Stimulated activated CD4-positive, alpha-beta T cell treated with anti-CD3 and anti-CD28 coated beads, Interleukin-4, amount 100 ng/mL, for 48 hours (primary cell): ENCODE measurements at regions not wholly inside any gene's neighbourhood (a gene's known extent, or its start where the extent isn't known, plus 50 kb on each side); places are given as distances from the start of the nearest gene placed in this dataset.

Experiments used
- DNase-seq, 2 donors: peaks; one replicate each; pipeline ENCODE4 v3.0.0-alpha.2; 2020; ENCODE audit warnings: low read depth in 2 of 2

DNA sequence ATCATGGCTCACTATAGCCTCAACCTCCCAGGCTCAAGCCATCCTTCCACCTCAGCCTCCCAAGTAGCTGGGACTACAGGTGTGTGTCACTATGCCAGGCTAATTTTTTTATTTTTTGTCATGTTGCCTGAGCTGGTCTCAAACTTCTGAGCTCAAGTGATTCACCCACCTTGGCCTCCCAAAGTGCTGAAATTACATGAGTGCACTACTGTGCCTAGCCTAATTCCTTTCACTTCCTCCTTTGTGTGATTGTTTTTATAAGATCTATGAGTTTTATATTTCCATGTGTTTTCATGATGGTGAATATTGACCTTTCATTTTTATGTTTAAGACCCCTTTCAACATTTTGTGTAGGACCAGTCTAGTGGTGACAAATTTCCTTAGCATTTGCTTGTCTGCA is 55.2 kb upstream of the IL12B start:
- DNase-seq, result no peak

DNA sequence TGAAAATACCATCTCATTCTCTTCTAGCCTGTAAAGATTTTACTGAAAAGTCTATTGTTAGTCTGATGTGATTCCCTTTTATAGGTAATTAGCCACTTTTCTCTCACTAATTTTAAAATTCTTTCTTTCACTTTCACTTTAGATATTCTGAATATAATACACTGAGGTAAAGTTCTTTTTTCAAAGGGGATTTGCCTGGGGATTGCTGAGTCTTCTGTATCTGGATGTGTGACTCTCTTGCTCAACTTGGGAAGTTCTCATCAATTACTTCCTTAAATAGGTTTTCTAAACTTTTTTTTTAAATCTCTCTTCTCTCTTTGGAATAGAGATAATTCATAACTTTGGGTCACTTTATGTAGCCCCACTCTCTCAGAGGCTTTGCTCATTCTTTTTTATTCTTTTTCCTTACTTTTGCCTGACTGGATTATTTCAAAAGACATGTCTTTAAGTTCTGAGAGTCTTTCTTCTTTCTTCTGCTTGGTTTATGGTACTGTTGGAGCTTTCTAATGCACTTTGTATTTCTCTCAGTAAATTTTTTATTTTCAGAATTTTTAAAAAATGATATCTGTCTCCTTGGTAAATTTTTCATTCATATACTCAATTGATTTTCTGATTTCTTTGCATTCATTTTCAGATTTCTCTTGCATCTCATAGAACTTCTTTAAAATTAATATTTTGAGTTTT is 55.9 kb upstream of the IL12B start:
- no peak for DNase-seq

DNA sequence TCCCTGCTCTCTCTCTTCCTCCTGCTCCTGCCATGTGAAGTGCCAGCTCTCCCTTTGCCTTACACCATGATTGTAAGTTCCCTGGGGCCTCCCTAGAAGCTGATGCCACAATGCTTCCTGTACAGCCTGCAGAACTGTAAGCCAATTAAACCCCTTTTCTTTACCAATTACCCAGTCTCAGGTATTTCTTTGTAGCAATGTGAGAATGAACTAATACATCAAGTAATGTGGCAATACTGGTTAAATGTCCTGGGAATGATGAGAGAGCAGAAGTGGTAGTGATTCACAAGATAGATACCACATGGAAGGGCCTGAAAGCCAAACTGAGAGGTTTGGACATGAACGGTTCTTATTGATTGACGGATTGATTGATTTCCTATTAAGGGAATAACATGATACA is 62.6 kb upstream of the IL12B start:
- DNase-seq, result no peak

DNA sequence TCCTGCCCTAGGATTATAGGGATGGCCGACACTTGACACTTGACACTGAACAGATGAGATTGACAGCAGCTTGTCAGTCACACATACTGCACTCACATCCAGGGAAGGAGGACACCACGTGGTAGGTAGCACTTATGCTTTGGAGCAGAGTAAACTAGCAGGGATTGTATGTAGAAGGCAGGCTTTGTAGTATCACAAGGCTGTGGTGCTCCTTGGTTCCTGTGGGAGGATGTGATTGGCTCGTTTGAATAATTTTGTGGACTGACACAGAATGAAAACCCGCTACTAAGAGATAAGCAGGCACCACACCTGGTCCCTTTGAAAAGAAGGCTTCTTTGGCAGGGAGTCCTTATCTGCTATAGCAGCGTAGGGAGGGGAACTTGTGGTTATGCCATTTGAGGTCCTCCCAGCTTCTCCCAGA is 63.6 kb upstream of the IL12B start:
- no peak for DNase-seq

DNA sequence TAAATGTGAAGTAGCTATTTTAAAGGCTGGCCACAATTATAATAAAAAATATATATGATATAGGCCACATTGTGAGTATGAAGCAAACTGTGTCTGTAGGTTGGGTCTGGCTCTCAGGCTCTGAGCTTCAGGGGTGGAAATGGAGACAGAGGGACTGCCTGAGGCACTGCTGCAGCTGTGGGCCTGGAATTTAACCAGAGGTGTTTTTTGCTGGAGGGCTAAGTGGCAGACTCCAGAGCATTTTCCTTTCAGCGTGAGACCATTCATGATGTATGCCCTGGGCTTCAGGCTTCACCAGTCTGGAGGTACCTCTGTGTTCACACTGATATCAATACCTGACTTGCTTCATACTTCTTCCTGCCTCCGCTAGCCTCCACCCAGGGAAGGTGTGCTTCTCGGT is 64.9 kb upstream of the IL12B start:
- DNase-seq, result no peak

DNA sequence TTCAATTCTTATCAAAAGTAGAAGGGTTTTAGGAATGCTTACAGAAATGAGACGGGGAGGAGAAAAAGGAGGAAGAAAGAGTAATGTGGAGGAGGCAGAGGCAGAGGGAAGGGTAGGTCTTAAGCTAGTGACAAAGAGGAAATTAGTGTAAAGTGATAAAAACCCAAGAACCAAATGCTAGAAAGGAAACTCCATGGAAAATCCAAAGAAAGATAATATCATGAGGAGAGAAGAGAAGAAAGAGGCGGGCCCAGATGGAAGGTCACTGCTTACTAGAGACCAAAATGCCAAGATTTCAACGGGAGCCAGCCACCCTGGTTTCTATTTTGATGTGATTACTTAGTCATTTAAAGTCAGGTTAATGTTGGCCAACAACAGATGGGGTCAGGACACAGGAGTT is 68.6 kb upstream of the IL12B start:
- DNase-seq, result no peak

DNA sequence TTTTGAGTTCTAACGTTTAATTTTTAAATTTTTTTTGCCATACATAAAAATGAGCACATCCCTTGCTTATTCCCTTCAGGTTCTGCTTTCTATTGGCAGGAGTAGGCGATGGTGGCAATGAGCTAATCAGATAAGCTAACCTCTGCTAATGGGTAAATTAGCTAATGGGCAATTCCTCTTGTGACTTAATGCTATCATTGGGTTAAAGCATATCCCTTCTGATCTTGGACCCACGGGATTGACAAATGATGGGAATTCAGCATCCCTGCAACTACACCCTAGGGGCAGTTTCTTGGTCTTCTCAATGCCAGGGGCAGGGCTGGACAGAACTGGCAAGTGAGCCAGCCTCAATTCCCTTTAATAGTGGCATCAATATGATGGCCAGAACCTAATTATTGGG is 70.2 kb upstream of the IL12B start:
- no peak for DNase-seq

DNA sequence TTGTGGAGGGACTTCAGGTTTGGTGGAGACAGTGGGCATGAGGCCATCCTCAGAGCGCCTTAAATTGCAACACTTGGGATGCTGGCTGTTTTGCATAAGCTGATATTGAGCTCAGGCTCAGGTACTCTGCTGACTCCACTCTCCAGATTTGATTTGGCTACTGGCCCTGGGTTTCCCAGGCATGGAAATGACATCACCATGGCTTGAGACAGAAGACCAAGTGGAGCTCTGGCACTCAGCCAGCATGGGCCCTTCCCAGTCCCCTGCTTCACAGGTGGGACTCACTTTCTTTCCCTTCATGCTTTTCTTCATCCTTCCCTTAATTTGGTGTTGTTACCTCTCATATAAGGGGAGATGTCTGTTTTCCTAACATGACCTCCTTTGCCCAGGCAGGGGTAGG is 72.0 kb upstream of the IL12B start:
- DNase-seq, result no peak

DNA sequence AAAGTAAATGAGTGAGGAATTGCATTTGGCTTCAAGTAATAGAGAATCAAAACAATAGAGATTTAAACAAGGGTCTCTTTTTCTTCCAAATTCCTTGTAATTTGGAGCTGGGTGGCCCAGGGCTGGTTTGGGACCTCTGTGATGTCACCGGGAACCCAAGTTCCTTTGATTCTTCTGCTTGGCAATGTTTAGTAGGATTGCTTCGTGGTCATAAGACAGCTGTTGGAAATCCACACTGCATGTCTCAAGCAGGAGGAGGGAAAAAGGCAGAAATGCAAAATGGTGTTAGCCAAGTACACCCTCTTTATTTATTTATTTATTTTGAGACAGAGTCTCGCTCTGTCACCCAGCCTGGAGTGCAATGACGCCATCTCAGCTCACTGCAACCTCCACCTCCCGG is 72.6 kb upstream of the IL12B start:
- DNase-seq, result no peak

DNA sequence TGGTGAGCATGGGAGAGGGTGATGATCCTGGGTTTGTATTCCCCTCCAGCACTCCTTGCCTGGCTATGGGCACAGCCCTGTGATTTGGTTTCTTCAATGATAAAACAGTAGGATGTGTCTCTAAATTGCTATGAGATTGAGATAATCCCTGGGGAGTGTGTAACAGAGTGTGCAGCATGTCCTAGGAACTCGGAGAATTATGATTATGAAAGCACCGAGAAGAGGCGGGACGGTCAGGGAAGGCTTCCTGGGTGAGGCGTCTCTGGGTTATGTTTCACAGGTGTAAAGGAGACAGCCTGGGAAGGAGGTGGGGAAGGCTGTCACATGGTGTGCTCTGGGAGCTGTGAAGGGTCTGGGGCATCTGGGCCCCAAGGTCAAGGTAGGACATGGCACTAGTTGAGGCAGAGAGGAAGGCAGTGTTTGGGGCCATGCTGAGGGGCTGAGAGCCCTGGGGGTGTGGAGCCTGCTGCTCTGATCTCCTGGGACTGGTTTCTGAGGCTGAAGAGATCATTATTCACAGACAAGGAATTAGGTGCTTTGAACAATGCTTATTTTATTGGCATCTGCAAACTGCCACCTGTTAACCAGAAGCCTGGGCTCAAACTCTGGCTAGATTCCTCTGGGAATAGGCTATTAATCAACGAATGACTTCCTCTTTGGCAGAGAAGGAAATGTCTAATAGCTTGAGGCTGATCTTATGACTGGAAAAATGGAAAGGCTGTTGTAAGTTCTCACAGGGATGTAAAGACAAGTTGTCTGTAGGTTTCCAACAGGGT is 73.8 kb upstream of the IL12B start:
- no peak for DNase-seq

DNA sequence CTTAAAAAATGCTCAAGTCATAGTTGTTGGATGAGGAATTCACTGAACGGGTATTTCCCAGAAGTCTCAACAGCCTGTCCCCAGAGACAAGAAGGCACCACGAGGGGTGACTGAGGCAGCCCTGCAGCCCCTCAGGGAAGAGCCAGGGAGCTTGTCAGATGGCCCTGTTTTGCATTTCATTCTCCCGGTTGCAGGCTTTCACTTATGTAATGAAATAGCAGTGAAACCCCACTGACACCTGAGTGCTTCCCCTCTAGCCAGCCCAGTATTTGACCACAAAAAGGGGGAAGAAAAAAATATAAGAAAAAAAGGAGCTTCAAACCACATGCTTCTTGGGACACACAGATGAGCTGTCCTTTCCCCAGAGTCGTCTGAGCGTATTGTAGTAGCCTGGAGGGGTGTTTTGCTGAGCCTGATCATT is 75.3 kb upstream of the IL12B start:
- no peak for DNase-seq

DNA sequence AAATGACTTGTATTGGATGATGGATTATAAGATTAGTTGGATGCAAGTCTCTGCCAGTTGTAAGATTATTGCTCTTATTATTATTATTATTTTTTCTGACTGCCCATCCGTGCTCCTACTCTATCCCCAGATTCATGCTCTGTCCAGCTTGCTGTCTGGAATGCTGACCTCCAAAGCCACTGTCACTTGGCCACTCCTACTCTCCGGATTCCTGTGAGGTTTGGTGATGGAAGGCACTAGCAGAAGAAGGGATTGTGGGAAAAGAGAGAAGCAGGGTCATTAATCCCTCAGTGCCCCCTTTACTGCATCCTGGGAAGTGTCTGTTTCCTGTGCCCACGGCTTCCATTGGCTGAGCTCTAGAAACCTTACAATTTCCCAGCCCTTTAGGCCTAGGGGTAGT is 76.3 kb upstream of the IL12B start:
- no peak for DNase-seq

DNA sequence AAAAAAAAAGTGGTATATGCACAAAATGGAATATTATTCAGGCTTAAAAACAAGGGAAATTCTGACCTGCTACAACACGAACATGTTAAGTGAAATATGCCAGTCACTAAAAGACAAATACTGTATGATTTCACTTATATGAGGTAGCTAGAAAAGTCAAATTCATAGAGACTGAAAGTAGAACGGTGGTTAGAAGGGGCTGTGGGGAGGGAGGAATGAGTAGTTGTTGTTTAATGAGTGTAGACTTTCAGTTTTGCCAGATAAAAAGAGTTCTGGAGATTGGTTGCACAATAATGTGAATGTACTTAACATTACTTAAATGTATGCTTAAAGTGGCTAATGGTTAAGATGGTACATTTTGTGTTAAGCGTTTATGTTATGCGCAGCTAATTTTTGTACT is 79.5 kb upstream of the IL12B start:
- peak in 1 of 2 donors; percentile 28 for DNase-seq

DNA sequence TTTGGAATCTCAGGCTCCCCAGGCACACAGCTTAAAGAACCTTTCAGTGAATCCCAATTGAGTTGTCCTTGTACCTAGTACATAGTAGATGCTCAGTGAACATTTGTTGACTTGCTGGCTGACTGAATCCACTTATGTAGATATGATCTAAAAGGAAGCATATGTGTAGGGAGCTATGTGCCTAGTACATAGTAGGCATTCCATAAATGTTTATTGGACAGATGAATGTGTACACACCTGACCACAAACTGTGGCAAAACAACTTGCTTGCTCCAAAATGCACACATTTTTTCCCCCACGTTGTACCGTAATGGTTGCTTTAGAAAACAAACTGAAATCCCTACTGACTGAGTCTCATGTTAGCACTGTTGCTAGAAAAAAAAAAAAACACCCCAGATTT is 80.2 kb upstream of the IL12B start:
- no peak for DNase-seq

DNA sequence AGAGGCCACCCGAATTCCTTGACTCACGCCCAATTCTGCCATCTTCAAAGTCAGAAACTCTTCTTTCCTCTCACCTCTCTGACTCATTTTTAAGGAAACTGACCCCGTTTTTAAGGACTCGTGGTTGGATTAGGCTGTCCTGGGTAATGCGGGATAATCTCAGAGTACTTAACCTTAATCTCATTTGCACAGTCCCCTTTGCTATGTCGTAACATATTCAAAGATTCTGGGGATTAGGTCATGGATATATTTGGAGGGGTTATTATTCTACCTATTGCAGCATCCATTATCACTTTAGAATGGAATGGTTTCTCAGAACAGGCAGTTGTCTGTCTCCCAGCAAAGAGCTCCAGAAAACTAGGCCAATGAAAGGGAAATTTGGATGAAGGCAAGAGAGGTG is 80.8 kb upstream of the IL12B start:
- no peak for DNase-seq

DNA sequence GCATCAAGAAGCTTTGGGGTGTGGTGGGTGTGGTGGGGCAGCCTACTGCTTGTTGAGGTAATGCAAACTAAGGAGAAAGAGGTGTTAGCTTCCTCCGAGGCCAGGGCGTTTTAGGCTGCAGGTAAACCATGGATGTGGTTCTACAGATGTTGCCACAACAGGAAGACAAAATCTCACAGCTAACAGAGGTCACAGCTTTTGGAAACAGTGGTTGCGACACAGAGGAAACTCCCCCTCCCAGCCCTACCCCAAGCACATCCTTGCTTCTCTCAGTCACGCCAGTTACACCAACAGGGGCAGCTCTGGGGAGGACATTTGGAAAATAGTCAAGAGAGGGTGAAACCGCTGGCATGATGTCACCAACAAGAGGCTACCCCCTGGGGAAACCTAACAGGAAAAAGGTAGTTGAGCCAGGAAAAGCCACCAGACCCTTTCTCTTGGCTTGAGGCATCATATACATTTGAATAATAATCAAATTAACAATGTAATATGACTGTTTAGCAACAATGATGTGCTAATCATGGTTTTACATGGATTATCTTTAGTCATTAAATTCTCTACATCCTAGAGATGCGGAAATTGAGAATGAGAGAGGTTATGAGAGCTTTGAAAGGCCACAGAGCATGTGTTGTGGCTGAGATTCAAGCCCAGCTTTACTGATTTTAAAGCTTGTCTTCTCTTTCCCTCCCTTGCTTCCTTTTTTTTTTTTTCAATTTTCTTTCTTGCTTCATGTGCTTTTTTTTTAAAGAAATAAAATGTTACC is 82.2 kb upstream of the IL12B start:
- peak; percentile 27 to 40 for DNase-seq

DNA sequence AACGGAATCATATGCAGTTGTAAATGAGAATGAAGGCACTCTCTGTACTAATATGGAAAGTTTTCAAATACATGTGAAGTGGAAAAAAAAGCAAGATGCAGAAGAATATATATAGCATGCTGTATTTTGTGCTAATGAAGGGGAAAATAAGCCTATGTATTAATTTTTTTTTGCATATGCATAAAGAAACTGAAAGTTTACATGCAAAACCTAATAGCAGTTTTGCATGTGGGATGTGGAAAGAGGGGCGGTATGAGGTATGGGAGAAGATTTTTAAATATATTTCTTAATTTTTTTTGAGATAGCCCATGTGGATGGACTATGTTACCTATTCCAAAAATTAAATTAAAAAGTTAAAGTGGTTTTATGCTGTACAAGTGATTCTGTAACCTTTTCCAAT is 83.7 kb upstream of the IL12B start:
- no peak for DNase-seq

DNA sequence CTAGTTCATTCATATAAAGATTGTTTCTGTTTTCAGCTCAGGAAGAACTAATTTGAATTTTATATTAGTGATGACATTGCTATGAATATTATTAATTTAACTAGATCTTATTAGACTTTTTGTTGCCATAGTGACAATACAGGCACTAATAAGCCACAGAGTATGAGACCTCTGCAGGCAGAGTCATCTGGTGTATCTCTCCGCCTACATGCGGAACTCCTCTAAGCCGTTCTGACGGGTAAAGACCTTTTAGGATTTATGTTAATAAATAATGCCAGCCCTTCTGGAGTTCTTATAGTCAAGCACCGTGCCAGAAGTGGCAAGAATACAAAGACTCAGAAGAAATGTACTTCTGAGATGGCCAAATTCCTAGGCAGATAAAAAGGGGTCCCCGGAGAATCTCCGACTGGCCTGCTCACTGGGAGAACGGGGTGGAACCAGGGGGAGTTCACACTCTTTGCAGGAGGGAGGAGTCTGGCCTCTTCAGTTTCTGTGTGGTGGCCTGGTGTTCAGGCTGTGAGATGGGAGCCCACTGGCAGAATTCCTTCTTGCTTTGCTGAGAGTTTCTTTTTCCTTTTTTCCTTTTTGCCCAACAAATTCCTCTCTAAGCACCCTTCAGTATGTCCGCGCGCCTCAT is 85.1 kb upstream of the IL12B start:
- no peak for DNase-seq

DNA sequence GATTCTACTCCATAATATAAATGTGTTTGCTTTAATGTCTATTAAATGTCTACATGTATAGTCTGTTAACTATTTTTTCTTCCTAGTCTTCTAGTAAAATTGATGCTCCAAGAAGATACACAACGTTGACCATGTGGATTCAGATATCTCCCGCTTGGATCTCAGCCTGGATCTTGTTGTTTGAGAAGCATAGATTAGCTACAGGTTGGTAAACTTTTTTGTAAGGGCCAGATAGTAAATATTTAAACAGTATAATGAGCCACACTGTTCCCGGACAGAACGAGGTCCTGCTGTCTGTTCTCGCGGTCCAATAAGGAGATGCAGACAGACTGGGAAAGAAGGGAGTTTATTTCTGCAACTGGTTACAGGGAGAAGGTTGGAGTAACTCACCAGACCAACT is 86.2 kb upstream of the IL12B start:
- no peak for DNase-seq

DNA sequence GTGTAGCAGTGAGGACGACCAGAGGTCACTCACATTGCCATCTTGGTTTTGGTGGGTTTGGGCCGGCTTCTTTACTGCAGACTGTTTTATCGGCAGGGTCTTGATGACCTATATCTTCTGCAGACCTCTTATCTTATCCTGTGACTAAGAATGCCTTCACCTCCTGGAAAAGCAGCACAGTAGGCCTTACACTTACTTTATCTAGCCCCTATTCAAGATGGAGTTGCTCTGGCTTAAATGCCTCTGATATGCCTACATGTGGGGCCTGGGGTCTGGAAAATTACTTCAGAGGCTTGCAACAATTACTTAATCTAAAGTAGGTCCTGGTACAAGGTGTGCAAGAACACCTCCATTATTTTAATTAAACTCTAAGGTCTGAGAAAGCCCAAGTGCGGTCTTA is 86.9 kb upstream of the IL12B start:
- DNase-seq, result no peak

DNA sequence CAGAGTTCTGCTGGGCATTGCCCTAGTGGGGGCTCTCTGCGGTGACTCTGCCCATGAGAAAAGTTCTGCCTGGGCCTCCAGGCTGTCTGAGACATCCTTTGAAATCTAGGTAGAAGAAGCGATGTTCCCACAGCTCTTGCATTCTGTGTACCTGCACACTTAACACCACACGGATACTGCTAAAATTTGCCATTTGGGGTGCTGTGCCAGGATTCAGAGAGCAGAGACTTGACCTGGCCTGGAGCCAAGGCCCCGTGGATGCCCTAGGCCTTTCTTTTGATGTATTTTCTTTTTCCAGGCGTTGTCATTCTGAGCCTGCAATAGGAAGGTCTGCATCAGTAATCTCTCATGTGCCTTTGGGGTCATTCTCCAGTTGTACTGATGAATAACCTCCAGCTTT is 89.3 kb upstream of the IL12B start:
- DNase-seq, result no peak

DNA sequence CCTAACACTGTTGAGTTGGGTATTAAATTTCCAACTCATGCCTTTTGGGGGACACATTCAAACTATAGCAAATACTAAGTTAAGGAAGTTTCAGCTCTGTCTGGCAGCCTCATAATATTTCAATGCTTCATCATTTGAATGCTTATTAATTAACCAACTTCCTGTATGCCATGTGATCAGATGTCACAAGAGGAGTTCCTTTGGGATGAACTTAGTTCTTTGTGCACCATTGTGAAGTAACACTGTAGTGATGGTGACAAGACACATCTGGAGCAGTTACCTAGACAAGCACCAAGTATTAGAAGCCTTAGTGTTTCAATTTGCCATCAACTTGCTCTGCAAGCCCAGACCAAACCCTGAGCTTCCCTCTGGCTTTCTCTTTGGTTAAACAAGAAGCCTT is 90.7 kb upstream of the IL12B start:
- no peak for DNase-seq
